Natural killer cell (primary cell): ENCODE measurements at regions not wholly inside any gene's neighbourhood (a gene's known extent, or its start where the extent isn't known, plus 50 kb on each side); places are given as distances from the start of the nearest gene placed in this dataset.

Source experiments
- ATAC-seq, 3 donors: fragments of 150-1000 bp in 2 of 3; fragments of 200-7000 bp in 1 of 3; cut with Tn5 transposase; 1 replicate in 1 of 3; 2 replicates in 2 of 3; pipeline ENCODE4 v1.10.0; 2021; ENCODE audit warnings: mild to moderate bottlenecking in 2 of 3, moderate library complexity in 2 of 3
- DNase-seq, 2 donors: peaks; one replicate each; pipeline versions ENCODE4 v3.0.0 to v3.0.0-alpha.2; 2013 to 2021; ENCODE audit warnings: mixed read lengths in 1 of 2
- H3K27ac ChIP-seq: one replicate; pipeline ENCODE4 v1.5.1; 2013; ENCODE audit warnings: mild to moderate bottlenecking, low read length
- H3K27me3 ChIP-seq: one replicate; pipeline ENCODE4 v1.6.1; 2013; ENCODE audit warnings: low read length; ENCODE audit not compliant: control insufficient read depth, insufficient read depth
- H3K36me3 ChIP-seq: one replicate; pipeline ENCODE4 v1.6.1; 2013; ENCODE audit warnings: low read length; ENCODE audit not compliant: control insufficient read depth, insufficient read depth
- H3K4me1 ChIP-seq: one replicate; pipeline ENCODE4 v1.6.1; 2013; ENCODE audit warnings: low read length; ENCODE audit not compliant: control insufficient read depth, insufficient read depth
- H3K4me3 ChIP-seq: one replicate; pipeline ENCODE4 v1.5.1; 2013; ENCODE audit warnings: low read length
- H3K9me3 ChIP-seq: one replicate; pipeline ENCODE4 v1.6.1; 2013; ENCODE audit warnings: low read length; ENCODE audit not compliant: control insufficient read depth, insufficient read depth
- H3K27ac Mint-ChIP-seq, 2 donors: one replicate each; pipeline ENCODE4 v1.8.0; 2022; ENCODE audit warnings: mild to moderate bottlenecking in 2 of 2, mixed read lengths in 2 of 2, moderate library complexity in 1 of 2
- H3K27me3 Mint-ChIP-seq, 2 donors: one replicate each; pipeline ENCODE4 v1.8.0; 2022; ENCODE audit warnings: low read depth in 2 of 2, mixed read lengths in 2 of 2
- H3K36me3 Mint-ChIP-seq: one replicate; pipeline ENCODE4 v1.8.0; 2022; ENCODE audit warnings: mixed read lengths
- H3K4me1 Mint-ChIP-seq, 2 donors: one replicate each; pipeline ENCODE4 v1.8.0; 2022; ENCODE audit warnings: mixed read lengths in 2 of 2
- H3K4me3 Mint-ChIP-seq: one replicate; pipeline ENCODE4 v1.8.0; 2022; ENCODE audit warnings: mild to moderate bottlenecking, moderate library complexity, mixed read lengths
- H3K9me3 Mint-ChIP-seq, 2 donors: one replicate each; pipeline ENCODE4 v1.8.0; 2022; ENCODE audit warnings: mixed read lengths in 2 of 2
- CTCF ChIP-seq: fragments of 200-600 bp; IDR thresholded peaks from one replicate; pipeline ENCODE4 v1.8.0; 2022; ENCODE audit warnings: antibody characterized with exemption
- WGBS: methylation state at CpG from one replicate; pipeline ENCODE4 v1.1.7; 2013; ENCODE audit warnings: missing lambda C conversion rate; ENCODE audit not compliant: insufficient coverage; 5-methylcytosine and 5-hydroxymethylcytosine counted together
- intact Hi-C: fragments of 100-400 bp; cut with micrococcal nuclease; formaldehyde crosslinking; loops from one replicate; pipeline ENCODE4 v1.14.2; 2022

DNA sequence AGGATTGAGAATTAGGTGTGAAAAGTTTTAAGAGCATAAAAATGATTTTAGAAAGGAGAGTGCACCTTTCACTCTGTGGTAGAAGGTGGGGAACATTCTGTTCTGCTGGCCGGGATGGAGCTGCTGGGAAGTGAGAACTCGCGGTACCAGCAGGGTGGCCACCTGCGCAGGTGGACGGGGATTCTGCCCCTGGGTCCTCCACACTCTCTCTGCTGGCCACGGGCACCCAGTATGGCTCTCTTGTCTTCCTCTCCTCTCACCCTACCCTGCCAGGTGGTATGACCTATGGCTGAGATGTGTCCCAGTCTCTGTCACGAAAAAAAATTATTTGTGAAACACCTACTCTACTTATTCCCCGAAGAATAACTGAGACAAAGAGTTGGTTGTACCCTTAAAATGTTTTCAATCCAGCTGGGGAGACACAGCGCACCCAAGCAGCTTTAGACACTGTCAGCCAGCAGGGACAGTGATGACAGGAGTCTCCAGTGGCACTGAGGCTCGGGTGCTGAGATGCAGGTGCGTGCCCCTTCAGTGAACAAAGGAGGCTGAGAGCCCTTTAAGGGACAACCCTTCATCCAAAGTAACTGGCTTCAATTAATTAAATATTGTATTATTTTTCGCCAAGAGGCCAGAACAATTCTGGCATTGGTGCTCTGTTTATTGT lies 195.4 kb downstream of the TBXT start:
- no peaks in the 10 kb centered on the region for H3K4me1 Mint-ChIP-seq
- intact Hi-C loops = no loop called here
- H3K27me3 Mint-ChIP-seq = peaks cover 4 to 16% of the 10 kb centered on the region in 2 donors
- H3K36me3 ChIP-seq = no peaks in the 10 kb centered on the region
- H3K9me3 ChIP-seq = no peaks in the 10 kb centered on the region
- no peak for TF ChIP-seq CTCF
- WGBS = 75% methylated on average over 12 of the region's 12 CpGs
- no peaks in the 10 kb centered on the region for H3K27me3 ChIP-seq
- H3K4me1 ChIP-seq = no peaks in the 10 kb centered on the region
- ATAC-seq (no peak), DNase-seq (no peak)
- no peak overlapping the region for H3K4me3 ChIP-seq
- no peaks in the 10 kb centered on the region for H3K9me3 Mint-ChIP-seq
- no peak overlapping the region for H3K27ac Mint-ChIP-seq
- H3K27ac ChIP-seq = no peak overlapping the region
- no peaks in the 10 kb centered on the region for H3K36me3 Mint-ChIP-seq
- H3K4me3 Mint-ChIP-seq = no peak overlapping the region

GRCh38 chr6:165971202-165971601 lies 196.4 kb downstream of the TBXT start:
- intact Hi-C loops = no loop called here
- Mint-ChIP-seq H3K9me3 (no peaks in the 10 kb centered on the region), H3K27ac (no peak overlapping the region), H3K27me3 (peaks cover 4 to 16% of the 10 kb centered on the region in 2 donors), H3K4me1 (no peaks in the 10 kb centered on the region), H3K4me3 (no peak overlapping the region), H3K36me3 (no peaks in the 10 kb centered on the region)
- Histone ChIP-seq H3K4me1 (no peaks in the 10 kb centered on the region), H3K27ac (no peak overlapping the region), H3K36me3 (no peaks in the 10 kb centered on the region), H3K9me3 (no peaks in the 10 kb centered on the region), H3K27me3 (no peaks in the 10 kb centered on the region), H3K4me3 (no peak overlapping the region)
- no peak for TF ChIP-seq CTCF
- DNase-seq (no peak), ATAC-seq (no peak)
- 72% methylated on average over 4 of the region's 4 CpGs for WGBS

DNA sequence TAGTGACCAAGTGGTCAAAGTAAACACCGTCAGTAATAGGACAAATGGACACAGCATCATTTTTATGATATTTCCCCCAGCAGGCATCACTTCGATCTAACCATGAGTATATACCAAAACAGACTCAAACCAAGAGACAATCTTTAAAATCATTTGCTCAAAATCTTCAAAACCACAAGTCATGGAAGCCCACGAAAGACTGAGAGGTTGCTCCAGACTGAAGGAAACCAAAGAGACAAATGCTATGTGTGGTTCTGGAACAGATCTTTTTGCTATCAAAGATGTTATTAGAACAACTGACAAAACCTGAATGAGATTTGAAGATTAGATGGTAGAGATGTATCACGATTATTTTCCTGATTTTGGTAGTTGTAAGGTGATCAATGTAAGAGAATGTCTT lies 197.7 kb downstream of the TBXT start:
- Histone ChIP-seq H3K27me3 (no peaks in the 10 kb centered on the region), H3K27ac (no peak overlapping the region), H3K9me3 (no peaks in the 10 kb centered on the region), H3K4me1 (no peaks in the 10 kb centered on the region), H3K36me3 (no peaks in the 10 kb centered on the region), H3K4me3 (no peak overlapping the region)
- H3K36me3 Mint-ChIP-seq = no peaks in the 10 kb centered on the region
- WGBS = 72% methylated on average over 4 of the region's 4 CpGs
- ATAC-seq (no peak), DNase-seq (no peak)
- no peak overlapping the region for H3K27ac Mint-ChIP-seq
- intact Hi-C loops = no loop called here
- peaks cover 4 to 23% of the 10 kb centered on the region in 2 donors for H3K27me3 Mint-ChIP-seq
- no peaks in the 10 kb centered on the region for H3K9me3 Mint-ChIP-seq
- H3K4me1 Mint-ChIP-seq = no peaks in the 10 kb centered on the region
- no peak for TF ChIP-seq CTCF
- H3K4me3 Mint-ChIP-seq = no peak overlapping the region

- no peaks in the 10 kb centered on the region for H3K36me3 Mint-ChIP-seq
- no peaks in the 10 kb centered on the region for H3K4me1 ChIP-seq
- WGBS = 88% methylated on average over 4 of the region's 6 CpGs
- no peaks in the 10 kb centered on the region for H3K9me3 ChIP-seq
- TF ChIP-seq CTCF = no peak
- intact Hi-C loops = no loop called here
- no peaks in the 10 kb centered on the region for H3K27me3 ChIP-seq
- H3K4me1 Mint-ChIP-seq = no peaks in the 10 kb centered on the region
- H3K9me3 Mint-ChIP-seq = no peaks in the 10 kb centered on the region
- no peak overlapping the region for H3K27ac ChIP-seq
- no peak overlapping the region for H3K4me3 ChIP-seq
- H3K36me3 ChIP-seq = no peaks in the 10 kb centered on the region
- no peak overlapping the region for H3K4me3 Mint-ChIP-seq
- H3K27ac Mint-ChIP-seq = no peak overlapping the region
- no peak for DNase-seq
- H3K27me3 Mint-ChIP-seq = peaks cover 4 to 29% of the 10 kb centered on the region in 2 donors
- ATAC-seq = no peak
These were observed 198.5 kb downstream of the TBXT start for GRCh38 chr6:165969184-165969583.
